NCI-H460 (cell line): ENCODE measurements at regions not wholly inside any gene's neighbourhood (a gene's known extent, or its start where the extent isn't known, plus 50 kb on each side); places are given as distances from the start of the nearest gene placed in this dataset.
"Not testable (repeated sequence)": the region's sequence is repeated elsewhere in the genome, so short reads cannot be mapped to it uniquely, and the experiment has no call there.

ENCODE experiments used
- DNase-seq: peaks from one replicate; pipeline ENCODE4 v3.0.0-alpha.2; 2016; ENCODE audit warnings: low read depth; ENCODE audit errors: extremely low read depth

GRCh38 chr10:62492870-62493180, 118.7 kb downstream of the ZNF365 start:
- DNase-seq: no peak

- no peak for DNase-seq
Measured at GRCh38 chr10:62496925-62497324, 122.8 kb downstream of the ZNF365 start.

GRCh38 chr10:62498271-62498670, 124.1 kb downstream of the ZNF365 start:
- no peak for DNase-seq

GRCh38 chr10:62500116-62500515, 125.9 kb downstream of the ZNF365 start:
- not testable (repeated sequence) for DNase-seq

GRCh38 chr10:62501547-62501946, 127.4 kb downstream of the ZNF365 start:
- DNase-seq: no peak

GRCh38 chr10:62502995-62503613, 128.9 kb downstream of the ZNF365 start:
- no peak for DNase-seq

- no peak for DNase-seq
Measured at GRCh38 chr10:62503872-62504271, 129.7 kb downstream of the ZNF365 start.

- DNase-seq: no peak
Measured at GRCh38 chr10:62506371-62506770, 132.2 kb downstream of the ZNF365 start.

- DNase-seq: no peak
Measured at GRCh38 chr10:62511238-62511637, 137.1 kb downstream of the ZNF365 start.

GRCh38 chr10:62511656-62512055, 137.5 kb downstream of the ZNF365 start:
- no peak for DNase-seq

GRCh38 chr10:62512732-62513475, 138.7 kb downstream of the ZNF365 start:
- DNase-seq: no peak

- DNase-seq: no peak
Measured at GRCh38 chr10:62514079-62514693, 140.0 kb downstream of the ZNF365 start.

- DNase-seq: no peak
Measured at GRCh38 chr10:62517252-62517651, 143.1 kb downstream of the ZNF365 start.

GRCh38 chr10:62527019-62527827, 153.1 kb downstream of the ZNF365 start:
- DNase-seq: no peak

GRCh38 chr10:62528441-62528840, 154.3 kb downstream of the ZNF365 start:
- no peak for DNase-seq

GRCh38 chr10:62529396-62529795, 155.2 kb downstream of the ZNF365 start:
- no peak for DNase-seq

GRCh38 chr10:62534031-62534430, 159.9 kb downstream of the ZNF365 start:
- DNase-seq: no peak

- no peak for DNase-seq
Measured at GRCh38 chr10:62538606-62539005, 164.4 kb downstream of the ZNF365 start.

GRCh38 chr10:62540389-62540788, 166.2 kb downstream of the ZNF365 start:
- DNase-seq: no peak

GRCh38 chr10:62541811-62542210, 167.6 kb downstream of the ZNF365 start:
- DNase-seq: no peak
